HFF-Myc (cell line): ENCODE measurements at regions not wholly inside any gene's neighbourhood (a gene's known extent, or its start where the extent isn't known, plus 50 kb on each side); places are given as distances from the start of the nearest gene placed in this dataset.

Experiments
- DNase-seq: peaks from one replicate; pipeline ENCODE4 v3.0.0-alpha.2; 2011; ENCODE audit warnings: low read depth; ENCODE audit errors: extremely low read depth
- H3K4me3 ChIP-seq: replicated peaks from 2 replicates; pipeline ENCODE4 v1.5.1; 2011; ENCODE audit warnings: low read depth, mild to moderate bottlenecking, control low read depth, low read length
- TF ChIP-seq, protein P1 (sequence below): IDR thresholded peaks from 2 replicates; pipeline ENCODE4 v1.5.1; 2012; ENCODE audit warnings: mild to moderate bottlenecking, low read depth, low read length, control low read depth; ENCODE audit errors: missing control alignments

GRCh38 chr6:33904747-33905065 lies 100.9 kb upstream of the MLN start:
- no peak for DNase-seq
- TF ChIP-seq, protein P1, sequence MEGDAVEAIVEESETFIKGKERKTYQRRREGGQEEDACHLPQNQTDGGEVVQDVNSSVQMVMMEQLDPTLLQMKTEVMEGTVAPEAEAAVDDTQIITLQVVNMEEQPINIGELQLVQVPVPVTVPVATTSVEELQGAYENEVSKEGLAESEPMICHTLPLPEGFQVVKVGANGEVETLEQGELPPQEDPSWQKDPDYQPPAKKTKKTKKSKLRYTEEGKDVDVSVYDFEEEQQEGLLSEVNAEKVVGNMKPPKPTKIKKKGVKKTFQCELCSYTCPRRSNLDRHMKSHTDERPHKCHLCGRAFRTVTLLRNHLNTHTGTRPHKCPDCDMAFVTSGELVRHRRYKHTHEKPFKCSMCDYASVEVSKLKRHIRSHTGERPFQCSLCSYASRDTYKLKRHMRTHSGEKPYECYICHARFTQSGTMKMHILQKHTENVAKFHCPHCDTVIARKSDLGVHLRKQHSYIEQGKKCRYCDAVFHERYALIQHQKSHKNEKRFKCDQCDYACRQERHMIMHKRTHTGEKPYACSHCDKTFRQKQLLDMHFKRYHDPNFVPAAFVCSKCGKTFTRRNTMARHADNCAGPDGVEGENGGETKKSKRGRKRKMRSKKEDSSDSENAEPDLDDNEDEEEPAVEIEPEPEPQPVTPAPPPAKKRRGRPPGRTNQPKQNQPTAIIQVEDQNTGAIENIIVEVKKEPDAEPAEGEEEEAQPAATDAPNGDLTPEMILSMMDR, result no peak
- H3K4me3 ChIP-seq, result no peak overlapping the region

DNA sequence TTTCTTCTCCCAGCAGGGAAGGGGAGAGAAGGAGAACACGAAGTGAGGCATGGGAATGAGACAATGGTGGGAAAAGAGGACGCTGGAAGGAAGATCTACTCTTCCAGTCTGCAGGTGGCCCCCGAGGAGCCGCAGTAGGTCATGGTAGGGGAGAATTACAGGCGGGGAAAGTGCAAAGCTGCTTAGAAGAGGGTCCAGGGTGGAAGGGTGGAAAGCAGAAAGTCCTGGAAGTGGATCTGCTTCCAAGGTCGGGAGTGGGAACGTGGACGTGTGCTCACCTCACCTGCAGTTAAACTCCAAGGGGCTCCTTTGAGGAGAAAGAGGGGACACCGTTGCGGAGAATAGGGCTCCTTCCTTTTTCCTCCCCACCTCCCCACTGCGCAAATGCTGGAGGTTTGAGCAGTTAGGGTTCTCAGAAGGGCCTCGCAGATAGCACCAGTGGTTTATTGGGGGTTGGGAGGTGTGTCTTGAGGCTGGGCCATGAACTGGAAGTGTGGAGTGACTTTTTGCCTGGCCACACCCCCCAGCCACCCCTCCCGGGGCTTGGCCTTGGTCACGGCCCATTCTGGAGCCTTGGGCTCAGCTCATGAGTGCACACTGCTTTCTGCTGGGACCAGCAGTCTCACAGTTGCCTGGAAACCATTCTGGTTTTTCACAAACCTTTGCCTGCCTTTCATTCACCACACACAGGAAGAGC lies 100.4 kb upstream of the MLN start:
- no peak for DNase-seq
- TF ChIP-seq, protein P1, result no peak
- no peak overlapping the region for H3K4me3 ChIP-seq

DNA sequence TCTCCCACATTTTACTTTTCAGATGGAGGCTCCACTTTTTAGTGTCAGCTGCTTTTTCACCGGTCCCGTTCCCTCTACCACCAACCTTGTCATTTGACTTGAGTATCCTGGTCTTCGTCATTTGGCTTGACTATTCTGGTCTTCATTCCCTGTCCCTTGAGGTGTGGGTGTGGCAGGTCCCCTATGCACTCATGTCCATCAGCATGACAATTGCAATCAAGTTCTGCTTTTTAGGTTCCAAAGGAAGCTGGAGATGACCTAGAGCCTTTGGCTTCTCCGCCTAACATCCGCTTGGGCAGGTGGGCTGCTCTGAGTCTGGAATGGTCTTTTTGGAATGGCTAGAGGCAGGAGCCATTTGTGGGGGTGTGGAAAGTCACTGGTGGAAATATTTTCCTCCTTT lies 99.8 kb upstream of the MLN start:
- no peak overlapping the region for H3K4me3 ChIP-seq
- TF ChIP-seq, protein P1, result no peak

DNA sequence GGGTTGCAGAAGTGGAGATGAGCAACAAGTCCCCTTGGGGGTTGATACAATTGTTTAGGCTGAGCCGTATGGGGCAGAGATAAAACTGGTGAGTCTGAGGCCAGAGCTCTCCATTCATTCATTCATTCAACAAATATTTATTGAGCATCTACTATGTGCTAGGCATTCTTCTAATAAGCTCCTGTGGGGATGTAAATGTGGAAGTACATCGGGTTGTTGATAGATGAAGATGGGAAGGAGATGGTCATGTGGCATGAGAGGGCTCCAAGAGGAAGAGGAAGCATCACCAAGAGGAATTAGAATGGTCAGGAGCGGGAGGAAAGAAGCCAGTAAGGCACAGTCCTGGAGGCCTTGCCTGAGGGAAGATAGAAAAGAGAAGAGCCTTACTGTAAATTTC lies 98.7 kb upstream of the MLN start:
- TF ChIP-seq, protein P1, result no peak
- no peak overlapping the region for H3K4me3 ChIP-seq
- no peak for DNase-seq

More for the DNA sequence above, 99.8 kb upstream of the MLN start:
- no peak for DNase-seq

GRCh38 chr6:33901822-33902456 lies 98.1 kb upstream of the MLN start:
- no peak for DNase-seq
- H3K4me3 ChIP-seq, result no peak overlapping the region
- TF ChIP-seq, protein P1, result no peak

- no peak overlapping the region for H3K4me3 ChIP-seq
- TF ChIP-seq, protein P1, result no peak
- no peak for DNase-seq
Measured at GRCh38 chr6:33898771-33899170, 95.0 kb upstream of the MLN start.
